ENCODE measurements at regions not wholly inside any gene's neighbourhood (a gene's known extent, or its start where the extent isn't known, plus 50 kb on each side); places are given as distances from the start of the nearest gene placed in this dataset.

GRCh38 chr2:104163611-104164130 is 690.2 kb upstream of the POU3F3 start:
- no peak for DNase-seq (ENCODE audit: low read depth)

DNA sequence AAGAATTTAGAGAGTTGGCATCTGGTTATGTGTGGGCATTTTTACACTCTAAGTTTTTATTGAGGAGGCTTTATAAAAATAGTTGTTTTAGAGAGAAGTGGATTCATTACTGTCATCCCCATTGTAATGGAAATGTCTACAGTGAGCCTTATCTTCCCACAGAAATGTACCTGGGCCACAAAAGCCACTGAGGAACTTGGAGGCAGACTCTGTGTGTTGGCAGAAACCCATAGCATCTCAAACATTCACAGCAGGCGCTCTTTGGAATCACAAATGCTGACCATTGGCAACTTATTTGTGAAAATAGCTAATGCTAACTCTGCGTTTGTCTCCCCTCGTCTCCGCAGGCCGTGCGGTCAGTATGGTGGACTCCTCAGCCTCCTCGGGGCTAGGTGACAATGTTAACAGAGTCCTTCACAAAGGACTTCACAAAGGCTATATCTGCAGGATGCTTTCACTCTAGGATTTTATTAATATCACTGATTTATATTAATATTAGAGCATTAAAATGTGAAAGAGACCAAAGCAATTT is 689.1 kb upstream of the POU3F3 start:
- no peak for DNase-seq (ENCODE audit: low read depth)

DNA sequence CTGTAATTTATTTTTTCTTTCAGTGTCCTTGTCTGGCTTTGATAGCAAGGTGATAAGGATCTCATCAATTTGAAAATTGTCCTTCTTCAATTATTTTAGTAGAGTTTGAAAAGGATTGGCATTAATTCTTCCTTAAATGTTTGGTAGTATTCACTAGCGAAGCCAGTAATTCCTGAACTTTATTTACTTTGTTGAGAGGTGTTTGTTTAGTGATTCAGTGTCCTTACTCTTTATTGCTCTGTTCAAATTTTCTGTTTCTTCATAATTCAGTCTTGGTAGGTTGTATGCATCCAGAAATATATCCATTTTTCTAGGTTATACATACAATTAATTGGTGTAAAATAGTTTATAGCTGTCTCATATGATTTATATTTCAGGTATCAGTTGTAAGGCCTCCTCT is 676.7 kb upstream of the POU3F3 start:
- DNase-seq (ENCODE audit: low read depth), result no peak

DNA sequence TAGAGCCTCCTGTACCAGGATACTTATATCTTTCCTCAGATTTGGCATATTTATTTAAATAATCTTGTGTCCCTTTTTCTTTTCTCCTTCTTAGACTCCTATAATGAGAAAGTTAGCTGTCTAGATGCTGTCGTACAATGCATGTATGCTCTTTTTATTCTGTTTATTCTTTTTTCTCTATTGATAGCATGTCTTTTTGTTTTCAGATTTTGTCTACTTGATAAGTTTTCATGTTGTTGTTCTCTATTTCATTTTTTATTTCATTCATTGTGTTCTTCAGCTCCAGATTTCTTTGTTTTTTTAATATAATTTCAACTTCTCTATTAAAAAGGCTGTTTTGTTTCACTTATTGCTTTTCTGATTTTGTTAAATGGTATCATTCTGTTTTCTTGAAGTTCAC is 674.3 kb upstream of the POU3F3 start:
- no peak for DNase-seq (ENCODE audit: low read depth)

GRCh38 chr2:104200533-104201168 is 653.3 kb upstream of the POU3F3 start:
- no peak for DNase-seq (ENCODE audit: low read depth)

DNA sequence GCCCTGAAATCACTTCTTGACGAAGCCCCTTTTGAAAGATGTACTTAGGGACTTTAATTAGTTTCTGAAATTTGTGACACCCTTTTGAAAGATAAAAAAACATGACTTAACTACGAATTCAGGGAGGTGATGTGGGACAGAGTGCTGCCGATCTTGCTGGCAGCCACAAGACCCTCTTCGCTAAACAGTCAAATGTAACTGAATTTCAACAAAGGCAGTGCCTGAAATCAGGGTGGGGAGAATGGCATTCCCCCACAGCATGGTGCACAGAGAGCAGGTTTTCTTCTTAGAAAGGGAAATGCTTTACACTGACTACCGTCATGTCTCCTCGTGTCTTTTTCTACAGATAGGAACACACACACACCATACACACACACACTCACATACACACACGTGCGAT is 640.2 kb upstream of the POU3F3 start:
- DNase-seq (ENCODE audit: low read depth), result no peak

DNA sequence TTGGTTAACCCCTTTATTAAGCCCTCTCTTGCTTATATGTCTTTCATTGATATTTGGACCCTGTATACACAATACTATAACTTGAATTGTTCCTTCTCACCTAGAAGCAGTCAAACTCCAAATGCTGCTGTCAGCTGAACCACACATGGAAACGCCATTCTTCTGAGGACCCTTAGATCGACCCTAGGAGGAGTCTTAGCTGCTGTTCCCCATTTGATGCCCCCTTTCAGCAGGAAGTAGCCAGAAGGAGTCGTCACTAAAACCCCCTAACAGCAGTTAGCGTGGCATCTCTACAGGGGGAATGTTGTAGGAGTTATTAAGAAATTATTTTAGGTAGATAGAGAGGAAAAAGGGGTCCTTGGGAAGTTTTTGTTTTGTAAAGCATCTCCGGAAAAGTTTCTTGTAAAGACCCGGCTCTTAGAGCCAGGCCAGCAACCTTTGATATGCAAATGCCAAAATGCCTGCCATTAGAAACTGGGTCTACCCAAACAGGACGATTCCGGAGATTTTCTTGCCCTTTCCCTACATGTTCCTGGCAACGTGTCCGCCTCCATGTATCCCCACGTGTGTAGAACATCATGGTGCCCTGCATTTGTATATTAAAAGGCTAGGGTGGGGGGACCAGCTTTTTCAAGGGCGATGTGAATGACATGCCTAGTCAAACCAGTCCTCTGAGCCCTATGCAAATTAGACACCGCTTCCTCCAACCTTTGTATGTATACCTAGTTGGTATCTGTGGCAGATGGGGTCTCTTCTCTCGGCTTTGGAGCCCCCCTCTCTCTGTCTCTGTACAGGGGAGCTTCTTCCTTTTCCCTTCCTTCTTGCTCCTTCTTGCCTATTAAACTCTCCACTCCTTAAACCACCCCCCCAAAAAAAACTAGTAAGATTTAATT is 638.4 kb upstream of the POU3F3 start:
- DNase-seq (ENCODE audit: low read depth), result no peak

- DNase-seq (ENCODE audit: low read depth), result no peak
Observed at GRCh38 chr2:104233591-104233990, 620.3 kb upstream of the POU3F3 start.

DNA sequence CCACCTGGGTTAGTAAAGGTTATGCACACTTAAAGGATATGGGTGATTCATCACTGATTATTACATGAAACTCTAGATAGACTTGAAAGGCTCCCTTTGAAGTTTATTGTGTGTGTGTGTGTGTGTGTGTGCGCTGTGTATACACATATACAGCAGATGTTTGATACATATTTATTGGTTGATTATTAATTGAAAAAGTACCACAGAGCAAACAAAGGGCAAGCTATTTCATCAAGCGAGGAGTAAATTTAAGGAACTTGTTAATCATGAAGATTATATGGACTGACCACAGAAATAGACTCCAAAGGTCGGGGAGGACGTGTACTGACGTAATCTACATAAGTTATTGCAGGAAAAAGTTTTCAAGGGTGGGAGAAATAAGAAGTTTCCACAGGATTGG is 617.4 kb upstream of the POU3F3 start:
- no peak for DNase-seq (ENCODE audit: low read depth)

- no peak for DNase-seq (ENCODE audit: low read depth)
Observed at GRCh38 chr2:104240984-104241383, 612.9 kb upstream of the POU3F3 start.

- DNase-seq (ENCODE audit: low read depth), result no peak
Observed at GRCh38 chr2:104249629-104250028, 604.3 kb upstream of the POU3F3 start.

- DNase-seq (ENCODE audit: low read depth), result no peak
Observed at GRCh38 chr2:104250635-104251034, 603.3 kb upstream of the POU3F3 start.

DNA sequence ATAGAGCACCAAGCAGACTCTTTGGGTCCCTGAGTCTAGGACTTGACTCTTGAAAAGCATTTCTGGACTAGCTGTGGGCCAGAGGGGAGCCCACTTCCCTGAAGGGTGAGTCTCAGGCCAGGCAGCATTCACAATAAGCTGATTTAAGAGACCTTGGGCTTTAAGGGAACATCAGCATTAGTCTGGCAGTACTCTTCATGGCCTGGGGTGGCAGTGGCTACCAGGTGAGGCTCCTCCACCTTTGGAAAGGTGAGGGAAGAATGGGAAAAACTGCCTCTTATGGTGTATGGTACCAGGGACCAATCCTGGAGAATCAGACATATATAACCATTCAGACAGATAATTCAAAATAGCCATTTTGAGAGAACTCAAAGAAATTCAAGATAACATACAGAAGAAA is 599.9 kb upstream of the POU3F3 start:
- DNase-seq (ENCODE audit: low read depth), result no peak

DNA sequence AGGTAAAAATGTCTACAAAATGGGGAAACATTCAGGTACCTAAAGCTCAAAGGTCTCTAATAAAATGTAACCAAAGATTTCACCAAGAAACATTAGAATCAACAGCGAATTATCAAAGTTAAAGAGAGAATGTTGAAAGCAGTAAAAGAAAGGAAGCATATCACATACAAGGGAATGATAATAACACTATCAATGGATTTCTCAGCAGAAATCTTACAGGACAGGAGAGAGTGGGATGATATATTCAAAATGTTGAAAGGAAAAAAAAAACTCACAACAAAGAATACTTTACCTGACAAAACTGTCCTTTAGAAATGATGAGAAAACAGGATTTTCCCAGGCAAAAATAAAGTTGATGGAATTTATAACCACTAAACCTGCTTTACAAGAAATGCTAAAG is 591.2 kb upstream of the POU3F3 start:
- no peak for DNase-seq (ENCODE audit: low read depth)

DNA sequence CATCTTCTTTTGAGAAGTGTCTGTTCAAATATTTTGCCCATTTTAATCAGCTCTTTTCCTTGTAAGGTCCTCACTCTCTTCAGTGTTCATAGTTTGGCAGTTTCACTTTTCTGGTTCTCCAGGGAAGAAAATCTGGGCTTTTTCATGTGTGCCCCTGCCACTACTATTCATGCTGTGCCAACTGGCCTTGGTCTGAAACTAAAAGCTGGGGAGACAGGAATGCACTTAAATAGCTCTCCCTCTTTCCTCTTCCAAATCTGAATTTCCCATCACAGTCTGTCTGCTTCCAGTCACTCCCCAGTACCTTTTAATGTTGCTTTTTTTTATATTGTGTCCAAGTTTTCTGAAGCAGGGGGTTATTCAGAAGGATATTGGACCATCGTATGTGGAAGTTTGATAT is 574.3 kb upstream of the POU3F3 start:
- no peak for DNase-seq (ENCODE audit: low read depth)

DNA sequence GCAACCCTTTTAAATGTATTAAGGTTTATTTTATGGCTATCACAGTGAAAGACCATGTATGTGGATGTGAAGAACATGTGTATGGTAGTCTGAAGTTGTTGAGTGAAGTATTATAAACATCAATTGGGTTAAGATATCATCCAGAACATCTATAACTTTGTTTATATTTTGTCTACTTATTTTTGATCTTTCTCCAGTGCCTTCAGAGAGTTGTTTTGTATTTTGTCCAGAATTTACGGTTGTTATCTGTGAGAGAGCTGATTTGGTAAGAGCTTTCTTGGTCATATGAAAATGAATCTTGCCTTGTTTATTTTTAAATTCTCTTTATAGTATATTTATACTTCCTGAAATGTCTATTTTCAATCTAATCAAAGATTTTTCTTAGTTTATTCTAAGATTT is 573.7 kb upstream of the POU3F3 start:
- DNase-seq (ENCODE audit: low read depth), result no peak

GRCh38 chr2:104286841-104287240 is 567.1 kb upstream of the POU3F3 start:
- DNase-seq (ENCODE audit: low read depth), result no peak

- DNase-seq (ENCODE audit: low read depth), result no peak
Observed at GRCh38 chr2:104289651-104290565, 564.0 kb upstream of the POU3F3 start.

DNA sequence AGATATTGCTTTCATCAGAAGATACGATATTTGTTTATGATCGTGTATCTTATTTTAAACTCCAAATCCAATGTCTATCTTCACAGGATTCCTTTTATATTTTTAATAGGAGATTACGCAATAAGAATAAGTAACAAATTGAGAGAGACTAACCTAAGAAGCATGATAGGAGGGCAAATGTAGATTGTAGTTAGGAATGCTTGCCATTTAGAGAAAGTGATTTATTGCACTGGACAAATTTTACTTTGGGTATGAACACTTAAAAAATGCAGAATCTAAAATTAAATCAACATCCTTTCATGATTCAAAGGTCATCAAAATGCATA is 563.4 kb upstream of the POU3F3 start:
- no peak for DNase-seq (ENCODE audit: low read depth)

GRCh38 chr2:104312684-104313083 is 541.2 kb upstream of the POU3F3 start:
- DNase-seq (ENCODE audit: low read depth), result no peak

DNA sequence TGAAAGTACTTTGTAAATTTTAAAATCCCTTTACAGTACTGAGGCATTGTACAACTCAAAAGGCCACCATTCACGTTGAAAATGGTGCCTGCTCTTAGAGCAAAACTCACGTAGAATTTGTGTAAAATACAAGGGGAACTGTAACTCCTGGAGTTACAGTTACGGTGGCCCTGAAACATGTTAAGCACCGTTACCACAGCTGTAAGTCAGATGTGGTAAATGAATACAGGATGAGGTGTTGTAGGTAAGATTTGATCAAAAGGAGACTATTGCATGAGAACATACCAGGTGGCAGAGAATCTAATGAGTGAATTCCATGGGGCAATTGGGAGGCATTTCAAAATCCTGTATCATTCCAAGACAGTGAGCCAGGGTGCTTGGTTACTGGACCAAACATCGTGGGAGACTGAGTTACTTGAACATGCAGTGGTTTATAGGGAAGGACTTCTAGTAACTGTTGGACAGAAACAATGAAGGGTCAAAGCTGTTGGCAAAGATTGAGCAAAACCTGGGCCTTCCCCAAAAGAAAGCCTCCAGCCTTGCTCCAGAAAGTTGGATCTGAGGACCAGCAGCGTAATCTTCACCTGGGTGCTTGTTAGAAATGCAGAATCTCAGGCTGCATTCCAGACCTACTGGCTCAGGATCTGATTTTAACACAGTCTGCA is 535.8 kb upstream of the POU3F3 start:
- DNase-seq (ENCODE audit: low read depth), result no peak
